GM21423 (cell line): ENCODE measurements at regions not wholly inside any gene's neighbourhood (a gene's known extent, or its start where the extent isn't known, plus 50 kb on each side); places are given as distances from the start of the nearest gene placed in this dataset.
"Not testable (repeated sequence)": the region's sequence is repeated elsewhere in the genome, so short reads cannot be mapped to it uniquely, and the experiment has no call there.

Source experiments
- ATAC-seq: cut with Tn5 transposase; IDR thresholded peaks from one replicate; pipeline ENCODE4 v1.9.1; 2021; ENCODE audit warnings: mild to moderate bottlenecking, moderate library complexity; ENCODE audit not compliant: unreplicated experiment

- ATAC-seq, result no peak
Measured at GRCh38 chr6:872570-873125, 179.7 kb upstream of the EXOC2 start.

GRCh38 chr6:871503-871902 is 178.6 kb upstream of the EXOC2 start:
- ATAC-seq, result no peak

- ATAC-seq, result no peak
Measured at GRCh38 chr6:870096-870495, 177.2 kb upstream of the EXOC2 start.

GRCh38 chr6:868201-868600 is 175.3 kb upstream of the EXOC2 start:
- ATAC-seq, result no peak

- ATAC-seq, result no peak
Measured at GRCh38 chr6:867378-867777, 174.4 kb upstream of the EXOC2 start.

- no peak for ATAC-seq
Measured at GRCh38 chr6:866316-866715, 173.4 kb upstream of the EXOC2 start.

- ATAC-seq, result no peak
Measured at GRCh38 chr6:865846-866245, 172.9 kb upstream of the EXOC2 start.

- no peak for ATAC-seq
Measured at GRCh38 chr6:863831-864230, 170.9 kb upstream of the EXOC2 start.

- not testable (repeated sequence) for ATAC-seq
Measured at GRCh38 chr6:863127-863526, 170.2 kb upstream of the EXOC2 start.

GRCh38 chr6:859936-860335 is 167.0 kb upstream of the EXOC2 start:
- ATAC-seq, result no peak

GRCh38 chr6:854406-855118 is 161.6 kb upstream of the EXOC2 start:
- ATAC-seq, result no peak

GRCh38 chr6:852216-852615 is 159.3 kb upstream of the EXOC2 start:
- not testable (repeated sequence) for ATAC-seq

- no peak for ATAC-seq
Measured at GRCh38 chr6:849075-849506, 156.2 kb upstream of the EXOC2 start.

GRCh38 chr6:845566-845965 is 152.6 kb upstream of the EXOC2 start:
- no peak for ATAC-seq

GRCh38 chr6:845101-845500 is 152.2 kb upstream of the EXOC2 start:
- ATAC-seq, result no peak

- ATAC-seq, result no peak
Measured at GRCh38 chr6:842141-842540, 149.2 kb upstream of the EXOC2 start.

- no peak for ATAC-seq
Measured at GRCh38 chr6:841569-841968, 148.6 kb upstream of the EXOC2 start.

- no peak for ATAC-seq
Measured at GRCh38 chr6:839201-839600, 146.3 kb upstream of the EXOC2 start.

GRCh38 chr6:837380-837779 is 144.4 kb upstream of the EXOC2 start:
- no peak for ATAC-seq

GRCh38 chr6:836276-836853 is 143.4 kb upstream of the EXOC2 start:
- ATAC-seq, result peak; percentile 24

GRCh38 chr6:835476-836160 is 142.7 kb upstream of the EXOC2 start:
- ATAC-seq, result peak; percentile 59

- no peak for ATAC-seq
Measured at GRCh38 chr6:834866-835265, 141.9 kb upstream of the EXOC2 start.
